ENCODE measurements at regions not wholly inside any gene's neighbourhood (a gene's known extent, or its start where the extent isn't known, plus 50 kb on each side); places are given as distances from the start of the nearest gene placed in this dataset.

DNA sequence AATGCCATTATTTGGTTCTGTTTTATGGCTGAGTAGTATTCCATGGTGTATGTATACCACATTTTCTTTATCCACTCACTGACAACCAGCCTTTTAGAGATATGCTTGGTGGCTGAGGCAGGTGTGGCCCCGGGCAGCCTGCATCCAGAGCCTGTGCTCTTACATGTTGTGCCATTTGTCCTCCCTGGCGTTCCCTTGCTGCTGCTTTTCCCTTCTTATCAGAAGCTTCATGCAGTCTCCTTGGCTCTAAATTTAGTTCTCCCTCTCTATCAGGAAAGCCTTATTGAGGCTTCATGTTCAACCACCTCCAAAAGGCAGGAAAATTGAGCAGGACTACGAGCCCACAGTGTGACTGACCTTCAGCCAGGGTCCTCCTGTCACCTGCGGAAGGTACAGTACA is 131.7 kb upstream of the ITGA6 start:
- TF ChIP-seq, protein P1, sequence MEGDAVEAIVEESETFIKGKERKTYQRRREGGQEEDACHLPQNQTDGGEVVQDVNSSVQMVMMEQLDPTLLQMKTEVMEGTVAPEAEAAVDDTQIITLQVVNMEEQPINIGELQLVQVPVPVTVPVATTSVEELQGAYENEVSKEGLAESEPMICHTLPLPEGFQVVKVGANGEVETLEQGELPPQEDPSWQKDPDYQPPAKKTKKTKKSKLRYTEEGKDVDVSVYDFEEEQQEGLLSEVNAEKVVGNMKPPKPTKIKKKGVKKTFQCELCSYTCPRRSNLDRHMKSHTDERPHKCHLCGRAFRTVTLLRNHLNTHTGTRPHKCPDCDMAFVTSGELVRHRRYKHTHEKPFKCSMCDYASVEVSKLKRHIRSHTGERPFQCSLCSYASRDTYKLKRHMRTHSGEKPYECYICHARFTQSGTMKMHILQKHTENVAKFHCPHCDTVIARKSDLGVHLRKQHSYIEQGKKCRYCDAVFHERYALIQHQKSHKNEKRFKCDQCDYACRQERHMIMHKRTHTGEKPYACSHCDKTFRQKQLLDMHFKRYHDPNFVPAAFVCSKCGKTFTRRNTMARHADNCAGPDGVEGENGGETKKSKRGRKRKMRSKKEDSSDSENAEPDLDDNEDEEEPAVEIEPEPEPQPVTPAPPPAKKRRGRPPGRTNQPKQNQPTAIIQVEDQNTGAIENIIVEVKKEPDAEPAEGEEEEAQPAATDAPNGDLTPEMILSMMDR (IDR thresholded peaks at IDR 0.05): no peak
- no peak for TF ChIP-seq POLR2A (IDR thresholded peaks at IDR 0.05)
